SKM-1 treated with dmso at 0.1 percent for 144 hours (cell line): ENCODE measurements at regions not wholly inside any gene's neighbourhood (a gene's known extent, or its start where the extent isn't known, plus 50 kb on each side); places are given as distances from the start of the nearest gene placed in this dataset.

Source experiments
- DNase-seq: peaks from one replicate; lab custom pipeline; 2025; ENCODE audit not compliant: unreplicated experiment; lab: John Stamatoyannopoulos, UW

DNA sequence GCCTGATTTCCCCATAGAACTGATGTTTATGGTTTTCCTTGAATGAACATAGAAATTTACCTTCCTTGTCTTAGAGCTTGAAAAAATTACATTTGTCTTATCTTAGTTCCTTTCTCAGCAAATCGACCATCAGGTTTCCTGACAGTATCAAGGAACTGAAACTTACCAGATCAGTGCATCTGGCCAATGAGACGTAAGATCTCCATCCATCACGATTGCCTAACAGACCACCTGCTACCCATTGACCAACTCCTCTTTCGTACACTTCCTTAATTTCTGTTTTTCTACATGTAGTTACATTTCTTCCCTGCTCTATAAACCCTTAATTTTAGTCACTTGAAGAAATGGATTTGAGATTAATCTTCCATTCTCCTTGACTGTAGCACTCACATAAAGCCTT, 57.4 kb upstream of the TMPRSS15 start:
- DNase-seq = peak; percentile 75

- DNase-seq = no peak
Measured at GRCh38 chr21:18461743-18462142, 58.2 kb upstream of the TMPRSS15 start.

DNA sequence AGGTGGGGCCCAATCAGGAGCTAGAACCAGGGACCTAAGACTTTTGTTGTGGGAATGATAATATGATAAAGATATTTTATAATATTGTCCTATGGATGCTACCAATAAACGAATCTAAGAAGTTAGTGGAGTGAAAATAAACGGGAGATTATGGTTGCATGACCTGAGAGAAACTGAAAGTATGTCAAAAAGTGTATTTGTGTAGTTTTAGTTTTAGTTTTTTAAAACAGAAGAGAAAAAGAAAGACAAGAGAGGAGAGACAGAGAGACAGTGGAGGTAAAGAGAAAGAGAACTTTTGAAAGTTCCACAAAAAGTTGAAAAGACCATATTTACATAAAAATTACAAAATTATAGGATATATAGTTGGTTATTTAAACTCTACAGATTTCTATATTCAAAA, 64.1 kb upstream of the TMPRSS15 start:
- no peak for DNase-seq

GRCh38 chr21:18468790-18469189, 65.2 kb upstream of the TMPRSS15 start:
- no peak for DNase-seq

DNA sequence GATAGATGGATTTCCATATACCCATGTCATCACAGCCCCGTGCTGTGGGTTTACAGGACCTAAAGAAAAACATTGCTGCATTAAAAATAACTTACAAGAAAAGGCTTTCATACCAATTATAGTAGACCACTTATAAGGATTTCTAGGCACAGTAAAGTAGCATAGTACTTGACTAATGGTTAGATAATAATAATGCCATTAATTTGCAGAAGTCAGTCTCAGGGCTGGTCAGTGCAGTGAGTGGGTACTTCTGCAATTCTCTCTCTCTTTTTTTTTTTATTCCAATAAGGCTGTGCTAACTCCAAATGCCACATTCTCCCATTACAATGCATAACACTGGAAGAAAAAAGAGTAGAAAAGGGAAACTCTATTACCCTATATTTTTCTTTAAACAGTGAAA, 73.1 kb upstream of the TMPRSS15 start:
- no peak for DNase-seq

DNA sequence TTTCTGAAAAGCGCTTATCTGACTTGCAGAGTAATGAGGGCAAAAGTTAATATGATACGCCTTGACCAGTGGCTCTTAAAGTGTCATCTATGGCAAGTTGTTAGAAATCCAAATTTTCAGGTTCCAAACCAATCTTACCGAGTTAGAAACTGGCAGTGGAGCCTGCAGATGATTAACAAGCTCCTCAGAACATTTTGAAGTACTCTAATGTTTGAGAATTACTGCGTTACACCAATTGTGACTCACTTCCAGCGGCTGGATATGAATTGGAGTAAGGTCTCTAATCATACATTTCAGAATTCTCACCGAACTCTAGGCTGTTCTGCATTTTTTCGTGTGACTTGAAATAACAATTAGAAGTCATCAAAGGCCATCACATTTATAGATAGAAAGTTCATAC, 73.5 kb upstream of the TMPRSS15 start:
- DNase-seq = no peak

- no peak for DNase-seq
Measured at GRCh38 chr21:18478513-18478912, 74.9 kb upstream of the TMPRSS15 start.

DNA sequence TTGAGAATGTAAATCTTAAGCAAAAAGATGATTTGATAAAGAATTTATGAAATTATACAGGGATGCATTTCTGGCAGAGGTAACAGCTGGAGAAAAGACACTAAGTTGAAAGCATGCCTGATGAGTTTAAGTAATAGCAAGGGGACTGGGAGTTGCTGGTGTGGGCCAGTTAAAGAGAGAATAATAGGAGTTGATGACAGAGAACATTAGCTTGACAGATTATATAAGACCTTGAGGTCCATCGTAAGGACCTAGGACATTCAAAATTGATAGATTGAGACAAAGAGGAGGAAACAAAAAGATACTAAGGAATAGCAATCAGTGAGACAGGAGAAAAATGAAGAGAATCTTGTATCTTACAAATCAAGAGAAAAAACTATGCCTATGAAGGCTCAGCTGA, 84.7 kb upstream of the TMPRSS15 start:
- no peak for DNase-seq

GRCh38 chr21:18493422-18493821, 89.8 kb upstream of the TMPRSS15 start:
- no peak for DNase-seq

GRCh38 chr21:18495523-18495922, 91.9 kb upstream of the TMPRSS15 start:
- DNase-seq = no peak

DNA sequence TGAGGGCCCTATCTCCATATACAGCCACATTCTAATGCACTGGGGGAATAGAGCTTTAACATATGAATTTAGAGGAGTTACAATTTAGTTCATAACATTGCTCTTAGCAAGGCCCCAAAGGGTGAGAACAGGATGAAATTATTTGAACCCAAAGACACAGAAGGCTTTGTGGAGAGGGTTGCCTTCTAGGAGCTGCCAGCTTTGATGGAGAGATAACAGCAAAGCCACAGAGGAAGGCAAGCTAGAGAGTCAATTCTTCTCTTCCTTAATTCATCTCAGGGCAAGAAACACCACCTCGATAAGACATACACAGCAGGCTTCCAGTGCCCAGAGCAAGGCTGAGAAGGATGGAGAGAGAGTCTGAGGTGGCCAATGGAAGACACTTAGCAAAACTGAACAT, 94.8 kb upstream of the TMPRSS15 start:
- no peak for DNase-seq

DNA sequence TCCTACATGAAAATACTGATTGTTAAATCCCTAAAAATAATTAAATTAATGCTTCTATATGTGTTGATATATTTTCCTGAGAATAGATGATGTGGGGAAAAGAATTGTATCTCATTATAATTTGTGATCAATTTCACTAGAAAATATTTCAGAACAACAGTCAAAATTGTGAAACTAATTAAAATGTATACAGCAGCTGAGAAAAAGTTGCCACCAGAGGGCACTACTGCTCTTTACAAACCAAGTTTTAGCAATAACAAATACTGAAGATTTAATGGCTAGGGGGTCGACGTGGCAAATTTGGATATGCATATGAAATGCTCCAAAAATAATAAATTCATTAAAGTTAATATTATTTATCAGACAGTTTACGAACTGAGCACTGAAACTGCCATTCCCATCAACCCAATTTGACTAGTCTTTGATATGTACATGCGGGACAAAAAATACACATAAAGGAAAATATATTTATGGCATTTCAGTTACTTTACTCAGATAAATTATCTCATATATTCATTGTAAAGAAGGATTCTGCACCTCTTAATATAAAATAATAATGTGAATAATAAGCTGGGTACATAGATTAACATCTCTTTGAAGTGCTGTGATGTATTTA, 96.3 kb upstream of the TMPRSS15 start:
- peak; percentile 38 for DNase-seq

GRCh38 chr21:18518054-18518481, 114.5 kb upstream of the TMPRSS15 start:
- DNase-seq = no peak

GRCh38 chr21:18521204-18521603, 117.6 kb upstream of the TMPRSS15 start:
- DNase-seq = no peak

DNA sequence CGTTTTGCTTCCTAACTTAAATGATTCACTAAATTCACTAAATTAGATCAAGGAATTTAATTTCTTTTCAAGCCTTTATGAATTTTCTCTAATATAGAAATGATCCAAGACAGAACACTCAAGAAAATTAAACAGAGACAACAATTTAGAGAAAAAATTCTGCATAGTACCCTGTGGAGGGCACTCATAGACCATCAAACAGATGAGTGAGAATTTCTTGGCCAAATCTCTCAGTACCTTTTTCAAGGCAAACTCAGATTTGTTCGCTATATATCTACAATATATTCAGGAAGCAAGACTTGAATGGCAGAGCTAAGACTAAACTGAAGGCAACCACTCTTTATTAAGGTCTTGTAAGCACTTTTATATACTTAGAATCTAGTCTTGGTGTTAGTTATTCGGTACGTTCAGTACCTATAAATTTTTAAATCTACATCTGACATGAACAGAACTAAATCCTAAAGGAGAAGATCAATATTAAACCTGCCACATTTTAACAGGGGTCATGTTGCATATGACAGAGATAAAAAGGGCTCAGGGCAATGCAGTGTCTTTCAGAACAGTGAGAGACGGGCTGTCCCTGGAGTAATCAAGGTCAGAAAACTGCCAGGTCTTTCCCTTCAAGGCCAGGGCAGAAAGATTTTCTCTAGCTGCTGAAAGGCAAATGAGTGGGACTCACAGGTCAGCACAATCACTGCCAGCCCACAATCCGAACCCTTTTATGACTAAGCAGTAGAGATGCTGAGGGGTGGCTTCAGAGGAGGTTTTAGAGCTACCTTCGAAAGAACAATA, 118.8 kb upstream of the TMPRSS15 start:
- DNase-seq = no peak

GRCh38 chr21:18524097-18524880, 120.7 kb upstream of the TMPRSS15 start:
- no peak for DNase-seq

DNA sequence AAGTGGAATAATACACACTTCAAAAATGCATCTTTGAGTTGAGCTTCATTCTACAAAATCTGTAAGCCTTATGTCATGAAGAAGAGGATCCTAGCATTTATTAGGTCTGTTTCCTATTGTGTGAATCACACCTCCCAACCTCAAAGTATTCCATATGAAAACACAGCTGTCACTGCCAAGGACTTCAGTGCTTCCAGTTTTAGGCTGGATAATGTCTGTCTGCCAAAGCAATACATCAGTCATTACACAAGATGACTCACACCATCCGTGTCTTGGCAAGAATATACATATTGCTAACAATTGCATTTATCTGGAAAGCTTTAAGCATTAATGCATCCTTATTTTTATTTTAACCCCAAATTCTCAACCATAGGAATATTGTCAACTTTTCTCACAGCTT, 125.7 kb upstream of the TMPRSS15 start:
- DNase-seq = no peak

DNA sequence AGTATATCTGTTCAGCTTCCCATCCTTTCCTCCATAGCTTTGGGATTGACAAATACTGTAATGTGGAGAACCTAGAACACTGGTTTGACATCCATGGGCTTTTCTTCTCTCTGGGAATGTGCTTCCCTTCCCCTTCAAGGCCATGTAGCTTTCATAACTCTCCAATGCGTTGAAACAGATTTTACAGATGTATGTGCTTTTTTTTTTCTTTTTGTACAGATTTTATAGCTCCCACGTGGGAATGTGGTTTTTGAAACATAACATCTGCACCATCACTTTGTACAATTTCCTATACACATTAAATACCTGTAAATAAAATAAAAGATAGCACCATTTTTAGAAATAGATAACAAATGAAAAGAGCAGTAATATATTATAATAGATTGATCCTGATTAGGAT, 138.5 kb upstream of the TMPRSS15 start:
- no peak for DNase-seq

GRCh38 chr21:18545908-18546307, 142.3 kb upstream of the TMPRSS15 start:
- no peak for DNase-seq

DNA sequence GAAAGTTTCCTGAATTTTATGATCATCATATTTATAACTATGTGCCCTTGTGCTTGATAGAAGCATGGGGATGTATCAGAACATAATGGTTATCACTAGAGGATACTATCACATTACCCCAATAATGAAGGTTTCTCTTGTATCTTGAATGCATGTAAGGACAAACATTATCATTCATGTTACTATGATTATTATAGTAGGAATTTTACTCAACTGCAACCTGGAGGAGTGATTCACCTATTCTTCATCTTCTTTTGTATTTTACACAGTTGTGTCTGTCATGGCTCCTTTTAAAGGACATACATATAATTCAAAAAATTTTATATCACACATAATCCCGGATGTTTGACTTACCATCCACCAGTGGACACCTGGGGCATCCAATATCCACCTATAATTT, 143.8 kb upstream of the TMPRSS15 start:
- no peak for DNase-seq

GRCh38 chr21:18548249-18548648, 144.7 kb upstream of the TMPRSS15 start:
- no peak for DNase-seq
